ENCODE measurements at regions not wholly inside any gene's neighbourhood (a gene's known extent, or its start where the extent isn't known, plus 50 kb on each side); places are given as distances from the start of the nearest gene placed in this dataset.

DNA sequence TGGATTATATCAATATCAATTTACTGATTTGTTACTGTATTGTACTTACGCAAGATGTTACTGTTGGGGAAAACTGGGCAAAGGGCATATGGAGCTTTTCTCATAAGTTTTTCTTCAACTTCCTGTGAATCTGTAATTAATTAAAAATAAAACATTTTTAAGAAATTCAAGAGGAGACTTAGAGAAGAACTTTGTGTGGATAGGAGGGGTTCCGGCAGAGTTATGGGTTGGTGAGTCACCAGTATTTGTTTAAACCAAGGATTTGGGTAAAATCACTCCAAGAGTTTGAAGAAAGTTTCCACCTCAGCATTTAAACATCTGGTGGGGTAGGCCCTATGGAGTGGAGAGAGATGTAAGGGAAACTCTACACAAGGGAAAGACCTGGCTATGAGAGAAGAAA, 379.6 kb downstream of the TSHZ3 start:
- TF ChIP-seq CTCF (IDR thresholded peaks at IDR 0.05) (no peak), EZH2 (IDR thresholded peaks at IDR 0.05) (no peak), EZH2phosphoT487 (IDR thresholded peaks at IDR 0.05) (no peak)

Data from neural progenitor cell (in vitro differentiated cells).